ENCODE measurements at regions not wholly inside any gene's neighbourhood (a gene's known extent, or its start where the extent isn't known, plus 50 kb on each side); places are given as distances from the start of the nearest gene placed in this dataset.

- TF ChIP-seq HOXB13 (CRISPR knock-in tag; IDR thresholded peaks at IDR 0.05; ENCODE audit: low read depth) = no peak
- no peak for TF ChIP-seq REST (IDR thresholded peaks at IDR 0.05)
- no peak for TF ChIP-seq ZNF302 (CRISPR knock-in tag; IDR thresholded peaks at IDR 0.05)
Measured at GRCh38 chr19:57050863-57051262, 68.9 kb upstream of the USP29 start.

Data from A549 (cell line).